ENCODE measurements at regions not wholly inside any gene's neighbourhood (a gene's known extent, or its start where the extent isn't known, plus 50 kb on each side); places are given as distances from the start of the nearest gene placed in this dataset.

DNA sequence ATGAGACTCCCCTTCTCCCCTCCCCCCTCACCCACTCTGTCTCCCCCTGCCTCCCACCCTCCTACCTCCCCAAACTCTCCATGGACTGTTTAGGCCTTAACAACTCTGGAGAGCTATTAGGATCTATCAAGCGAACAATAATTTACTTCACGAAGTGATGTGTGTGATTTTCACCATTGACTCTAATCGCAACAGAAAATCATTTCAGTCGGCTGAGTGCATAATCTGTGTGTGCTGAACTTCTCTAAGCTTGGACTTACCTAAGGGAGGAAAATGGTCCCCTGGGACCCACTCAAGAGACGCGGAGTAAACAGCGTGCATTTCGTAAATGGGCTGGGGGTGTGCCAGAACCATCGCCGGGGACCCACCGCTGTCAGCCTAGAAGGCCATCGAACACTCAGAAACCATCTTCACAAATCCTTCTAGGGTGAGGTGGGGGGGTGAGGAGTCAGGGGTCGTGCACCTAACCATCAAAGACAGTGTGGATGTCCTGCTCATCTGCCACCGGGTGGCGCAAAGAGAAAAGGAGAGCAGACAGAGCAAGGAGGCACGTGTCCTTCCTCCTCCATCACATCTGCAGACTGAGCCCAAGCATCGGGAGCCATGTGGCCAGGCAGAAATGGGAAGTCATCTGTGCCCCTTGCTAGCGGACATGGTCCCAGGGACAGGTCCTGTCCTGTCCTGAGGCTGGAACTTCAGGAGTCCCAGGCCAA lies 62.1 kb upstream of the NUP50 start:
- TF ChIP-seq EZH2 (IDR thresholded peaks at IDR 0.05) (no peak), POLR2AphosphoS5 (IDR thresholded peaks at IDR 0.05; ENCODE audit: borderline replicate concordance, low read depth, low read length) (no peak)
